Stimulated activated CD8-positive, alpha-beta memory T cell treated with anti-CD3 and anti-CD28 coated beads, Interleukin-12 subunit alpha, Interleukin-12 subunit beta, amount 100 ng/mL, for 1 hour (primary cell): ENCODE measurements at regions not wholly inside any gene's neighbourhood (a gene's known extent, or its start where the extent isn't known, plus 50 kb on each side); places are given as distances from the start of the nearest gene placed in this dataset.
"Not testable (repeated sequence)": the region's sequence is repeated elsewhere in the genome, so short reads cannot be mapped to it uniquely, and the experiment has no call there.

ENCODE experiments used
- DNase-seq: peaks from one replicate; pipeline ENCODE4 v3.0.0-alpha.2; 2020; ENCODE audit warnings: low read depth

GRCh38 chr14:38404100-38404541 is 148.2 kb upstream of the CLEC14A start:
- no peak for DNase-seq

GRCh38 chr14:38400751-38401150 is 144.9 kb upstream of the CLEC14A start:
- no peak for DNase-seq

GRCh38 chr14:38399652-38400051 is 143.8 kb upstream of the CLEC14A start:
- DNase-seq, result no peak

- DNase-seq, result no peak
Measured at GRCh38 chr14:38394767-38395166, 138.9 kb upstream of the CLEC14A start.

GRCh38 chr14:38394064-38394463 is 138.2 kb upstream of the CLEC14A start:
- no peak for DNase-seq

GRCh38 chr14:38391334-38391733 is 135.4 kb upstream of the CLEC14A start:
- DNase-seq, result no peak

- DNase-seq, result no peak
Measured at GRCh38 chr14:38389681-38390080, 133.8 kb upstream of the CLEC14A start.

- no peak for DNase-seq
Measured at GRCh38 chr14:38387821-38388220, 131.9 kb upstream of the CLEC14A start.

GRCh38 chr14:38385836-38386235 is 129.9 kb upstream of the CLEC14A start:
- no peak for DNase-seq

- DNase-seq, result no peak
Measured at GRCh38 chr14:38385343-38385742, 129.4 kb upstream of the CLEC14A start.

GRCh38 chr14:38384741-38385140 is 128.8 kb upstream of the CLEC14A start:
- DNase-seq, result no peak

- no peak for DNase-seq
Measured at GRCh38 chr14:38367922-38368321, 112.0 kb upstream of the CLEC14A start.

- DNase-seq, result no peak
Measured at GRCh38 chr14:38366374-38366773, 110.5 kb upstream of the CLEC14A start.

GRCh38 chr14:38363217-38363616 is 107.3 kb upstream of the CLEC14A start:
- no peak for DNase-seq

- no peak for DNase-seq
Measured at GRCh38 chr14:38357557-38357956, 101.7 kb upstream of the CLEC14A start.

GRCh38 chr14:38355473-38355872 is 99.6 kb upstream of the CLEC14A start:
- not testable (repeated sequence) for DNase-seq

GRCh38 chr14:38350102-38350501 is 94.2 kb upstream of the CLEC14A start:
- no peak for DNase-seq

GRCh38 chr14:38342803-38343202 is 86.9 kb upstream of the CLEC14A start:
- no peak for DNase-seq

GRCh38 chr14:38339696-38340095 is 83.8 kb upstream of the CLEC14A start:
- no peak for DNase-seq

- no peak for DNase-seq
Measured at GRCh38 chr14:38336298-38336697, 80.4 kb upstream of the CLEC14A start.

- DNase-seq, result no peak
Measured at GRCh38 chr14:38330275-38330674, 74.4 kb upstream of the CLEC14A start.

GRCh38 chr14:38329246-38329645 is 73.4 kb upstream of the CLEC14A start:
- DNase-seq, result no peak

GRCh38 chr14:38316922-38317321 is 61.0 kb upstream of the CLEC14A start:
- no peak for DNase-seq

GRCh38 chr14:38311655-38312054 is 55.8 kb upstream of the CLEC14A start:
- DNase-seq, result no peak

- no peak for DNase-seq
Measured at GRCh38 chr14:38310420-38310995, 54.6 kb upstream of the CLEC14A start.
